NCI-H2107 treated with DMSO at 0.1 percent for 48 hours (cell line): ENCODE measurements at regions not wholly inside any gene's neighbourhood (a gene's known extent, or its start where the extent isn't known, plus 50 kb on each side); places are given as distances from the start of the nearest gene placed in this dataset.

ENCODE experiments used
- DNase-seq: peaks from one replicate; lab custom pipeline; 2025; ENCODE audit not compliant: unreplicated experiment; lab: John Stamatoyannopoulos, UW

DNA sequence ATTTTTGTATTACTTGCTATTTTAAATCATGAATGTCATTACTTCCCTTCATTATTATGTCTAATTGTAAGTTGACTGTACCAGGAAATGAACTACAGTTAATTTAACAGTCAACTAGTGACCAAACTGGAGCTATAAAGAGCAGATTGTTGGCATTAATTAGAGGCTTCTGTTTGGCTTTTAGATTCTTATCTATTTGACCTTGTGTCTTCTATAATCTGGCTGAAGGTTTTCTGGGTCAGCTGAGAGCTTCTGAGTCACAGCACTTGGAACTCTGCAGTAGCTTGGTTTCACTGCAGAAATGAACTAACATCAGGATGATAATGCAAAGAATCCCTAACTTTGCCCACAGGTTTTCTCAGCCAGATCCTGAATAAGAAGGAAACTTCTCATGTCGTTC lies 169.2 kb upstream of the LEF1 start:
- no peak for DNase-seq

DNA sequence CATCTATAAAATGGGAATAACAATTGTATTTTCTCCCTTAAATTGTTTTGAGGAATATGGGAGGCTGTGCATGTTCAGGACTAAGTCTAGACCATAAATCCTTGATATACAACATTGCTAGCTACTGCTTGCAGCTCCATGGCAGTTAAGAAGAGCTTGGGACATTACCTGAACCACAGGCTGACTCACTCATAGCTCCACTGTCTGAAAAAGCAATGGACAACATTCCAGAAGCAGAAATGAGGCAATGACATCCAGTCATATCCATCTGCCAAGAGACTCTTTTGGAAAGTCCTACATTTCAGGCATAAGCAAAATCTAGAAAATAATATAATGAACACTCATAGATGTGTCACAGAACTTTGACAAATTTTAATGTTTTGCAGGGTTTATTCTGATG lies 167.3 kb upstream of the LEF1 start:
- DNase-seq: no peak

DNA sequence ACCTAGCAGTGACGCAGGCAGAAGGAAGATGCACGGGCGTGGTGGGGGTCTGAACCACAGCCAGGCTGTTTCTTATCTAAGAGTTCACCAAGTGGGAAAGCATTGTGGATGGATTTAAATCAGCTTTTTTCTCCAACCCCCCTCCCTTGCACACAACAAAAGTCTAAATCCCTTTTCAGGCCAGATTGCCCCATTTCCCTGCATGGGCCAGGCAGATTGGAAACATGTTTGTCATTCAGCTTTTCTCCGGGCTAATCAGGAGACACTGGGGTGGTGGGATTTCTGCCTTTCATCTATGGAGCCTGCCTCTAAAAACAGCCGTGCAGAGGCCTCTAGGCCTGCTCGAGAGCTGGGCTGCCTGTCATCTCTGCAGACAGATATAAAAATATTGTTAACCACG lies 166.3 kb upstream of the LEF1 start:
- DNase-seq: no peak

GRCh38 chr4:108334031-108334430 lies 165.3 kb upstream of the LEF1 start:
- no peak for DNase-seq

DNA sequence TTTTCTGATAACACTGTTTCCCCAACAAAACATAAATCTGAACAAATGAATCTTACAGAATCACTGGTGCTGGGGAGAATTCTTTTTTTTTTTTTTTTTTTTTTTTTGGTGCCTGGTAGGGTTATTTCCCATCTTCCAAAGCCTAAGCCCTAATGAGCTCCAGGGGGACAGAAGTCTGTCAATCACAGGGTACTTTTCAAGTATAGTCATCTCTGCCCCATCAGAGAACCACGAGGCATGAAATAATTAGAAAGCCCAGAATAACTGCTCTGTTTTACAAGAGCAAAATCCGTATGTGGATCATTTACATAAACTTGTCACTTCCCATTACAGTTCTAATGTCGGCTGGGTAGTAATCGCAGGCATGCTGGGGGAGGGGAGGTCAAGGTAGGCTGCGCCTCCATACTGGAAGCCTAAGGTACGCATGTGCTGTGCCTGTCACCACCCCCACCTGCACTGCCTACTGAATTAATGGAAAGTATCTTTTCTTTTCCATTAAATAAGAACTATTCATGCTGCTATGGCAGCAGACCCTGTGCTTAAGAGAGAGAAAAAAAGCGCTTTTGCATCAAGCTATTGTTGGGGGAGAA lies 164.7 kb upstream of the LEF1 start:
- DNase-seq: no peak

- no peak for DNase-seq
Observed at GRCh38 chr4:108331905-108332632, 163.3 kb upstream of the LEF1 start.

GRCh38 chr4:108328383-108328732 lies 159.6 kb upstream of the LEF1 start:
- no peak for DNase-seq

- DNase-seq: no peak
Observed at GRCh38 chr4:108327642-108328382, 159.1 kb upstream of the LEF1 start.

GRCh38 chr4:108325561-108325960 lies 156.8 kb upstream of the LEF1 start:
- DNase-seq: no peak

DNA sequence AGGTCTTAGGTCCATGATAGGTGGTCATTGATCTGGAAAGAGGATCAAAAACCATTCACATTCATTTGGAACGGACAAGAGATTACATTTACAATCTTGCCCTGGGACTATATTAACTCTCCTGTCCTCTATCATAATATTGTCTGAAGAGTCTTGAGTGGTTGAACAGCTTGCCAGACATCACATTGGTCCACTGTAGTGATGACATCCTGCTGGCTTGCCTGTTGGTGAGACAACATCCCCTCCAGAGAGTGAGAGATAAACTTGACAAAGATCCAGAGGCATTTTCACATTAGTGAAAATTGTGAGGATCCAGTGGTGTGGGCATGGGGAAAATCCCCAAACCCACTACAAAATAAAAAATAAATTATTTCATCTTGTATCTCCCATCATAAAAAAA lies 155.7 kb upstream of the LEF1 start:
- no peak for DNase-seq

GRCh38 chr4:108322497-108322896 lies 153.8 kb upstream of the LEF1 start:
- DNase-seq: no peak

DNA sequence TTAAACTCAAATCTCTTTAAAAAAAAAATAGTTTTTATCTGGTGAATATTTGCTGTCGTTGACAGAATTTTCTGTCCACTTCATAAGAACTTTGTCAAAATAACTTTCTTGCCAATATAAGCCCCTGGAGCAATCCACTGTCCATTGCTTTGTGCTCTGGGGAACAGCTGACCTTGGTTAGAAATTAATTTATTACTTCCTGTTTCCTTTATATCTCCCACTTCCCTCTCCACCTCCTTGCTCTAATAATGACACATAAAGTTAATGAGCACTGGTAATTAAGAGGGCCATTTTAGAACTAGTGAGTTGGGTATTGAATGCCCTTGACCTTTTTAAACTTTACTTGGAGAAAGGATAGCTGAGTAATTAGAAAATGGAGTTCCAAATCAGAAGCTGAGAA lies 151.3 kb upstream of the LEF1 start:
- DNase-seq: no peak

DNA sequence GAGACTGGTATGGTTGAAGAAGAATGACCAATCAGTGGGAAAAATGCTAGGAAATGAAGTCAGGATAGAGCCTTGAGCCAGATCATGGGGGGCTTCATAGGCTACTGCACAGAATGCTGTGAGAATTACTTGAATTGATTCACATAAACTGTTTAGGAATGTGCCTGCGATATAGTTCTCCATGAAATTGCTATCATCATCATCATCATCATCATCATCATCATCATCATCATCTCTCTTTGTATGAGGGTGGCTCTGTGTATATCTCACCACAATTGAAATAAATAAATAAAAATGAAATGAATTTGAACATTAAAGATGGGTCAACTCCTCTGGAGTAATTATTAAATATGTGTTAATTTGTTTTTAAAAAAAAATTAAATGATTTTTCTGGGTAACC lies 148.6 kb upstream of the LEF1 start:
- no peak for DNase-seq

GRCh38 chr4:108315694-108316093 lies 147.0 kb upstream of the LEF1 start:
- no peak for DNase-seq

GRCh38 chr4:108314900-108315589 lies 146.3 kb upstream of the LEF1 start:
- DNase-seq: no peak

DNA sequence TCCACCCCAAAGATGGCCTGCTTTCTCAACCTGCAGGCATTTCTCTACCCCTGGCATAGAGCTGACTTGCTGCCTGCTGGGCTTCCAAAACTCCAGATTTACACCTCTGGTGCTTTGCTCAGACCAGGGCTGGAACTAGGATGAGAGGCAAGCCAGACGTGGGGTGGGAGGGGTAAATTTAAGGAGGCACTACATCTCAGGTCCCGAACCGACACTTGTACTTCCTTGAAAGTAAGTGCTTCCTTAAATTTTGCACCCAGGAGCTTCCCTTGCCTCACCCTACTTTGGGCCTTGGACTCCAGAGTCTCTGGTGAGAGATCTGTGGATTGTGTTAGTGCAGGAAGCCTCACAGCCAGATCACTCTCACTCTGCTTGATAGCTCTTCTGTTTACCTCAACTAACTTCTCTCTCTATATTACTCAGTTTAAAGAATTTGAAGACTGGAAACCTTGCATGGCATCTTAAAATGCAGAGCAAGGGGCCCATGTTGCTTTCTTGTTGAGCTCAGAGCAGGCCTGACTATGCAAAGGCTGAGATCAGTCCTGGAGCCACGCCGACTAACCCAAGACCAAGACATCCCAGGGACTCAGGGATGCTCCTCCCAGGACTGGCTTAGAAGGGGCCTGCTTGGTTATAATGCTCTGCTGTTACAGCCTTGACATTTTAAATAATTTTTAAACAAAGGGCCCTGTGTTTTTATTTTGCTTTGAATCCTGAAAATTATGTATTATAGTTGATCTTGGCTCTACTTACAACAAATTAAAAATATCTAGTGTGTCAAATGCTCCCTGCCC lies 145.0 kb upstream of the LEF1 start:
- DNase-seq: no peak

GRCh38 chr4:108311313-108311712 lies 142.6 kb upstream of the LEF1 start:
- no peak for DNase-seq

DNA sequence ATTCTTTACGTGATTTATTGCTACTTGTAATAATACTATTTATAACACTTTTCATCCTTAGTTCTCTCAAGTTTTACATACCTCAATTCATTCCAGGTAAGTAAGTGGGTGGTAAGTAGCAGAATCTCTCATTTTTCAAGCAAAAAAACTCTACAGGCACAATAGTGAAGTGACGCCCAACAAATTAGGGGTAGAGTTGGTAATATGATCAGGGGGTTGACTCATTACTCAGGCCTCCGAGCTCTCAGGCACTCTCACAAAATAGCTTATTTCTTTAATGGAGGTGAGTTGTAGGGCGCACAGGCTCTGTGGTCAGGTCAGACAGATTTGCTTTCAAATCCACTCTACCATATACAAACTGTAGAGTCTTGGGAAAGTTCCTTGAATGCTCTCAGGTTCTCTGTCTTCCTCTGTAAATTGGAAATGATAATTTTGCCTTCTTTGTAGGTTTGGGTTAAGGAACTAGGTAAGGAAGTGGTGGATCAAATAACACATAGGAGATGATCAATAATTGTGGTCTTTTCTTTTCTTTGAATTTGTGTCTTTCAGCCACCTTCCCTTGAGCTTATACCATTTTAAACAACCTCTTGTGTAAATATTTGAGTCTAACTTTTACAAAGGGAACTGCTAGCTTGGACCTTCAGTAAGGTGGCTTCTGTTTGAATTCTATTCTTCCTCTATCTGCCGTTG lies 134.9 kb upstream of the LEF1 start:
- no peak for DNase-seq

DNA sequence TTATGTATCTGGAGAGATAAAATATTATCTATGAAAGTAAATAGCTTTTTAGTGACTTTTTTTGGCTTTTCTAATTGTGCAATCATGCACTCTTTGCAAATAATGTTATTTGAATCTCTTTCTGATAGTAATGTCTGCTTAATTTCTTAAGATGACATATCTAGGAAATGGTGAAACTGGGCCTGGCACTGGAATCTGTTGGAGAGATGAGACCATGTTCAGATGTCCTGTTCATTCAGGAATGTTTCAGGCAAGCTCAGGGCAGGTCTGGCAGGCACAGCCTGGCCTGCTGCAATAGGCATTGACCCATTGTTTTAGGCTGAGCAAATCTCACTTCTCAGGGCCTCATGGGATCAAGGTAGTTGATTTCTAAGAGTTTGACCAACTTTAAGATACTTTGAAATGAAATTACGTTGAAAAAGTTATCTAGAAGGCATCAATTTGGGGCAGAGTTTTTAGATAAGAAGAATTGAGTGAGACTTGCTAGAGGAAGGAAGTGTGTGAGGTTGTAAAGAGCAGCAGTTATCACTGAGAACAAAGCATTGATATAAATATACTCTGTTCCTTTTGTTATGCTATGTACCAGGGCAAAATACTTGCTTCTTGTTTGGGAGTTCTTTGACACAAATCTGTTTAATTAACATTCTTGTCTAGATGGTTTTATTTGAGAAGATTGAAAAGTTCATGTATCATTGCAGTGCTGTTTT lies 133.0 kb upstream of the LEF1 start:
- DNase-seq: no peak

DNA sequence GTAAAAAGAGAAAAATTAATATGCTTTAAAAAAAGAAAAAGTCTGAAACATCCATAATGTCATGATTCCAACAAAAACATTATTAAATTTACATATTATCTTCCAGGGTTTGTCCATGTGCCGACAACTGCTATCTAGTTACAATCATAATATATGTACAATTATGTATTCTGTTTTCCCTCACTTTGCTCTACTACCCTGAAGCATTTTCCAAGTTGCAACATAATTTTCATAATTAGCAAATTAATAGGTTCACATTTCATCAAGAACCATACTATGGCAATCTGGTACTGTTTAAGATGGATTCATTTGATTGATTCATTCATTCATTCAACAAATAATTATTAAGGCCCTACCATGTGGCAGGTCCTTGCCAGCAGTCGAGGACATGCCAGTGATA lies 128.9 kb upstream of the LEF1 start:
- DNase-seq: no peak
